T-cell (primary cell): ENCODE measurements at regions not wholly inside any gene's neighbourhood (a gene's known extent, or its start where the extent isn't known, plus 50 kb on each side); places are given as distances from the start of the nearest gene placed in this dataset.

Experiments
- ATAC-seq, 4 experiments: fragments of 200-7000 bp in 3 of 4; fragments of 150-1000 bp in 1 of 4; cut with Tn5 transposase; replicated peaks in 1 of 4; 1 replicate in 3 of 4; 2 replicates in 1 of 4; pipeline ENCODE4 v1.10.0; 2021; ENCODE audit warnings: moderate library complexity in 3 of 4, mild to moderate bottlenecking in 2 of 4, moderate number of reproducible peaks in 1 of 4
- CTCF ChIA-PET, 2 donors: fragments of 300-600 bp; sonication (Branson Sonifier 250); formaldehyde crosslinking; loops; one replicate each; lab custom pipeline; 2022; ENCODE audit warnings: antibody characterized with exemption in 2 of 2; lab: Charles Lee
- POLR2A ChIA-PET, 2 donors: fragments of 300-600 bp; sonication (Branson Sonifier 250); formaldehyde crosslinking; loops; one replicate each; lab custom pipeline; 2022; ENCODE audit warnings: antibody characterized with exemption in 2 of 2; lab: Charles Lee
- DNase-seq, 35 experiments: peaks; one replicate each; pipeline versions ENCODE4 v3.0.0 to v3.0.0-alpha.2; 2013 to 2023
- H3K27ac ChIP-seq: one replicate; pipeline ENCODE4 v1.5.1; 2013; ENCODE audit warnings: low read length
- H3K27me3 ChIP-seq, 2 experiments: replicated peaks in 1 of 2; 1 replicate in 1 of 2; 2 replicates in 1 of 2; pipeline versions ENCODE4 v1.6.1 to v1.7.0; 2013; ENCODE audit warnings: low read length in 1 of 2, mixed read lengths in 1 of 2; ENCODE audit not compliant: control insufficient read depth in 2 of 2, insufficient read depth in 2 of 2; ENCODE audit errors: extremely low read depth in 1 of 2
- H3K36me3 ChIP-seq, 2 donors: 1 replicate in 1 of 2; 2 replicates in 1 of 2; pipeline versions ENCODE4 v1.6.1 to v1.7.0; 2013; ENCODE audit warnings: low read length in 1 of 2; ENCODE audit not compliant: control insufficient read depth in 2 of 2, insufficient read depth in 1 of 2; ENCODE audit errors: extremely low read depth in 1 of 2
- H3K4me1 ChIP-seq, 2 experiments: 1 replicate in 1 of 2; 2 replicates in 1 of 2; pipeline versions ENCODE4 v1.6.1 to v1.7.0; 2013; ENCODE audit warnings: low read length in 2 of 2, mixed read lengths in 1 of 2; ENCODE audit not compliant: insufficient read depth in 2 of 2, control insufficient read depth in 1 of 2; ENCODE audit errors: extremely low read depth in 1 of 2
- H3K4me3 ChIP-seq, 2 donors: 1 replicate in 1 of 2; 2 replicates in 1 of 2; pipeline versions ENCODE4 v1.5.1 to v1.7.0; 2013; ENCODE audit warnings: mild to moderate bottlenecking in 2 of 2, low read length in 1 of 2, moderate library complexity in 1 of 2; ENCODE audit not compliant: control insufficient read depth in 1 of 2; ENCODE audit errors: extremely low read depth in 1 of 2
- H3K9me3 ChIP-seq: 2 replicates; pipeline ENCODE4 v1.7.0; 2013
- H3K27ac Mint-ChIP-seq, 2 donors: one replicate each; pipeline ENCODE4 v1.8.0; 2020 to 2021; ENCODE audit warnings: mild to moderate bottlenecking in 2 of 2, mixed read lengths in 2 of 2
- H3K27me3 Mint-ChIP-seq, 2 donors: one replicate each; pipeline ENCODE4 v1.8.0; 2021 to 2022; ENCODE audit warnings: mixed read lengths in 2 of 2
- H3K36me3 Mint-ChIP-seq: one replicate; pipeline ENCODE4 v1.8.0; 2021; ENCODE audit warnings: mixed read lengths
- H3K4me1 Mint-ChIP-seq, 3 donors: one replicate each; pipeline ENCODE4 v1.8.0; 2020 to 2022; ENCODE audit warnings: mixed read lengths in 3 of 3, mild to moderate bottlenecking in 1 of 3
- H3K4me3 Mint-ChIP-seq, 3 donors: one replicate each; pipeline ENCODE4 v1.8.0; 2020 to 2022; ENCODE audit warnings: mild to moderate bottlenecking in 3 of 3, mixed read lengths in 3 of 3, moderate library complexity in 3 of 3
- H3K9me3 Mint-ChIP-seq, 3 donors: one replicate each; pipeline ENCODE4 v1.8.0; 2020 to 2022; ENCODE audit warnings: mixed read lengths in 3 of 3
- WGBS: methylation state at CpG from one replicate; pipeline ENCODE4 v1.1.5; 2013; ENCODE audit warnings: missing lambda C conversion rate; ENCODE audit not compliant: insufficient coverage; 5-methylcytosine and 5-hydroxymethylcytosine counted together

DNA sequence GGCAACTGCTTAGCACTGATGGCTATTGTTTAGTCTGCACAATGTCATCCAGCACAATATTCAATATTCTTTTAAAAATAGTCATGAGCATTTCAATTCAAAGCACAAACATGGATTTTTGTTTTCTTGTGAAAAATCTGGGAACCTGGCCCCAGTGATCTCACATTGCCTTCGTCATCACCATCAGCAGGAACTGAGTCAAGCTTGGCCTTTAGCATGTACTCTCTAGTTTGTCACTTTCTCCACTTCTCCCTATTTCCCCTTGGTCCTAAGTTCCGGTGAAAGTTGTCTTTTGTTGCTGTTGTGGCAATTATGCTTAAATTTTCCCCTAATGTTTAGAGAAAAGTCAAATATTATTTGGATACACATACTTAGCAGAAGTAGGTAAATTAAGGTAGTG lies 252.9 kb upstream of the SORCS1 start:
- Mint-ChIP-seq H3K27ac (no peak overlapping the region), H3K4me1 (no peaks in the 10 kb centered on the region), H3K4me3 (no peak overlapping the region)

GRCh38 chr10:107415446-107415845 lies 250.9 kb upstream of the SORCS1 start:
- Histone ChIP-seq H3K4me3 (no peak overlapping the region), H3K9me3 (no peaks in the 10 kb centered on the region), H3K27ac (no peak overlapping the region), H3K27me3 (no peaks in the 10 kb centered on the region), H3K36me3 (no peaks in the 10 kb centered on the region), H3K4me1 (no peaks in the 10 kb centered on the region)
- peaks cover 15 to 23% (median 18%) of the 10 kb centered on the region in 3 donors for H3K9me3 Mint-ChIP-seq
- CTCF ChIA-PET, result no interaction called here
- no peaks in the 10 kb centered on the region for H3K27me3 Mint-ChIP-seq
- H3K27ac Mint-ChIP-seq, result no peak overlapping the region
- no CpG with 5 or more reads among the region's 2 CpGs for WGBS
- no peaks in the 10 kb centered on the region for H3K4me1 Mint-ChIP-seq
- H3K4me3 Mint-ChIP-seq, result no peak overlapping the region
- DNase-seq (no peak), ATAC-seq (no peak)
- POLR2A ChIA-PET, result no interaction called here
- H3K36me3 Mint-ChIP-seq, result no peaks in the 10 kb centered on the region

More for the DNA sequence above, 252.9 kb upstream of the SORCS1 start:
- Mint-ChIP-seq H3K9me3 (peaks cover 16 to 17% (median 17%) of the 10 kb centered on the region in 3 donors), H3K27me3 (no peaks in the 10 kb centered on the region), H3K36me3 (no peaks in the 10 kb centered on the region)
- H3K4me3 ChIP-seq, result no peak overlapping the region
- no peaks in the 10 kb centered on the region for H3K36me3 ChIP-seq
- no CpG with 5 or more reads among the region's 2 CpGs for WGBS
- H3K27ac ChIP-seq, result no peak overlapping the region
- ATAC-seq (no peak), DNase-seq (no peak)
- CTCF ChIA-PET, result no interaction called here
- H3K27me3 ChIP-seq, result no peaks in the 10 kb centered on the region
- POLR2A ChIA-PET, result no interaction called here
- H3K4me1 ChIP-seq, result no peaks in the 10 kb centered on the region
- H3K9me3 ChIP-seq, result no peaks in the 10 kb centered on the region

GRCh38 chr10:107413971-107414370 lies 249.5 kb upstream of the SORCS1 start:
- Mint-ChIP-seq H3K27me3 (no peaks in the 10 kb centered on the region), H3K4me1 (no peaks in the 10 kb centered on the region), H3K9me3 (peaks cover 18 to 30% (median 24%) of the 10 kb centered on the region in 3 donors), H3K4me3 (no peak overlapping the region), H3K27ac (no peak overlapping the region), H3K36me3 (no peaks in the 10 kb centered on the region)
- CTCF ChIA-PET, result no interaction called here
- WGBS, result no CpG with 5 or more reads among the region's 1 CpG
- Histone ChIP-seq H3K9me3 (no peaks in the 10 kb centered on the region), H3K27me3 (no peaks in the 10 kb centered on the region), H3K27ac (no peak overlapping the region), H3K4me1 (no peaks in the 10 kb centered on the region), H3K36me3 (no peaks in the 10 kb centered on the region), H3K4me3 (no peak overlapping the region)
- ATAC-seq (no peak), DNase-seq (no peak)
- POLR2A ChIA-PET, result no interaction called here

DNA sequence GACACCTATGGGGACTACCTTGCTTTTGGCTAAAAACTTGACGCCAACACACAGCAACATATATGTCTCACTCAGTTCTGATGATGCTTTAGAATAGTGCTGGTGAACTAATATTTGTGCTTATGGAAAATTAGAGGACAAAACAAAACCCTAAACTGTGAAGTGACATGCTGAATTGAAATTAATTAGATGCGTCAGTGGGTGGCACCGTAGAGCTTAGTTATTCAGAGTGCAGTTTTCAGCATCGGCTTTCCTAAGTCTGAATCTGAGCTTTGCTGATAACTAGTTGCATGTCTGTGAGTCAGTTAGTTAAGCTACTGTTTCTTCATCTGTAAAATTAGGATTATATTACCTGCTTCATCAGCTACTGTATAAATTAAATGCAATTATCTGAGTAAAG lies 245.0 kb upstream of the SORCS1 start:
- WGBS, result 50% methylated on average over 2 of the region's 4 CpGs
- no peaks in the 10 kb centered on the region for H3K9me3 ChIP-seq
- Mint-ChIP-seq H3K27ac (no peak overlapping the region), H3K27me3 (no peaks in the 10 kb centered on the region), H3K4me3 (no peak overlapping the region), H3K9me3 (peaks cover 9 to 14% (median 13%) of the 10 kb centered on the region in 3 donors), H3K36me3 (no peaks in the 10 kb centered on the region), H3K4me1 (no peaks in the 10 kb centered on the region)
- no peaks in the 10 kb centered on the region for H3K4me1 ChIP-seq
- POLR2A ChIA-PET, result no interaction called here
- H3K27ac ChIP-seq, result no peak overlapping the region
- CTCF ChIA-PET, result no interaction called here
- no peak overlapping the region for H3K4me3 ChIP-seq
- H3K36me3 ChIP-seq, result no peaks in the 10 kb centered on the region
- ATAC-seq (no peak), DNase-seq (no peak)
- no peaks in the 10 kb centered on the region for H3K27me3 ChIP-seq

DNA sequence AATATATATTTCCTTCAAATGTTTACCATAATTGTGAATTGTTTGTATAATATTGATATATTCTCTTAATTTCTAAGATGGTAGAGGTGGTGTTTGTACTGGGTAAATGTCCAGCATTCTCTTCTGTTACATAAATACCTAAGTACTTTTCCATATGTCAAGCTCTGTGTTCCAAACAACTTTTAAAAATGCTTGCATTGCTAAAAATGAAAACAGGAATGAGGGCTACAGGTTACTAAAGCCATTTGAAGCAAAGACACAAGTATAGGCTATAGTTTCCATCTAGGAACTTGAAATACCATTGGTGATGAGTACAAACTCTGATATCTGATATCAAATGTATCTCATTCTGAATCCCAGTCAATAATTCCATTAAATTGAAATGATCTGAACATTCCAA lies 233.6 kb upstream of the SORCS1 start:
- POLR2A ChIA-PET, result no interaction called here
- CTCF ChIA-PET, result no interaction called here
- peaks cover 15 to 33% (median 18%) of the 10 kb centered on the region in 3 donors for H3K9me3 Mint-ChIP-seq

GRCh38 chr10:107391901-107392300 lies 227.4 kb upstream of the SORCS1 start:
- ATAC-seq (no peak), DNase-seq (no peak)
- CTCF ChIA-PET, result no interaction called here
- Mint-ChIP-seq H3K4me1 (no peaks in the 10 kb centered on the region), H3K9me3 (peaks cover 15 to 28% (median 17%) of the 10 kb centered on the region in 3 donors), H3K27ac (no peak overlapping the region), H3K36me3 (no peaks in the 10 kb centered on the region), H3K27me3 (no peaks in the 10 kb centered on the region), H3K4me3 (no peak overlapping the region)
- no peak overlapping the region for H3K27ac ChIP-seq
- H3K27me3 ChIP-seq, result no peaks in the 10 kb centered on the region
- WGBS, result no CpG with 5 or more reads among the region's 4 CpGs
- no peak overlapping the region for H3K4me3 ChIP-seq
- H3K4me1 ChIP-seq, result no peaks in the 10 kb centered on the region
- POLR2A ChIA-PET, result no interaction called here
- no peaks in the 10 kb centered on the region for H3K36me3 ChIP-seq
- H3K9me3 ChIP-seq, result no peaks in the 10 kb centered on the region

More for the DNA sequence above, 233.6 kb upstream of the SORCS1 start:
- Mint-ChIP-seq H3K4me1 (no peaks in the 10 kb centered on the region), H3K27me3 (no peaks in the 10 kb centered on the region), H3K4me3 (no peak overlapping the region), H3K36me3 (no peaks in the 10 kb centered on the region), H3K27ac (no peak overlapping the region)
- H3K36me3 ChIP-seq, result no peaks in the 10 kb centered on the region
- H3K27ac ChIP-seq, result no peak overlapping the region
- H3K4me3 ChIP-seq, result no peak overlapping the region
- ATAC-seq, result no peak
- DNase-seq, result no peak
- H3K27me3 ChIP-seq, result no peaks in the 10 kb centered on the region
- H3K4me1 ChIP-seq, result no peaks in the 10 kb centered on the region
- H3K9me3 ChIP-seq, result no peaks in the 10 kb centered on the region

- no peaks in the 10 kb centered on the region for H3K4me1 Mint-ChIP-seq
- CTCF ChIA-PET, result no interaction called here
- ATAC-seq (no peak), DNase-seq (no peak)
- no CpG with 5 or more reads among the region's 1 CpG for WGBS
- H3K4me3 ChIP-seq, result no peak overlapping the region
- no peaks in the 10 kb centered on the region for H3K9me3 ChIP-seq
- peaks cover 15 to 25% (median 18%) of the 10 kb centered on the region in 3 donors for H3K9me3 Mint-ChIP-seq
- no peaks in the 10 kb centered on the region for H3K36me3 Mint-ChIP-seq
- no peaks in the 10 kb centered on the region for H3K27me3 ChIP-seq
- H3K4me1 ChIP-seq, result no peaks in the 10 kb centered on the region
- H3K36me3 ChIP-seq, result no peaks in the 10 kb centered on the region
- no peaks in the 10 kb centered on the region for H3K27me3 Mint-ChIP-seq
- no peak overlapping the region for H3K4me3 Mint-ChIP-seq
- no peak overlapping the region for H3K27ac ChIP-seq
- POLR2A ChIA-PET, result no interaction called here
- H3K27ac Mint-ChIP-seq, result no peak overlapping the region
Observed at GRCh38 chr10:107390563-107390962, 226.1 kb upstream of the SORCS1 start.
